Upper lobe of right lung (tissue), 1 donor: ENCODE measurements at regions not wholly inside any gene's neighbourhood (a gene's known extent, or its start where the extent isn't known, plus 50 kb on each side); places are given as distances from the start of the nearest gene placed in this dataset.

ENCODE experiments used
- ATAC-seq: fragments of 200-7000 bp; cut with Tn5 transposase; one replicate; pipeline ENCODE4 v1.9.1; 2020; ENCODE audit warnings: mild to moderate bottlenecking, moderate library complexity
- DNase-seq: peaks from one replicate; pipeline ENCODE4 v3.0.0-alpha.2; 2020
- H3K27ac ChIP-seq: fragments of 200-600 bp; one replicate; pipeline ENCODE4 v1.8.0; 2022
- H3K27me3 ChIP-seq: fragments of 200-600 bp; one replicate; pipeline ENCODE4 v1.8.0; 2022; ENCODE audit warnings: mild to moderate bottlenecking
- H3K36me3 ChIP-seq: fragments of 200-600 bp; one replicate; pipeline ENCODE4 v1.8.0; 2022
- H3K4me1 ChIP-seq: fragments of 200-600 bp; one replicate; pipeline ENCODE4 v1.8.0; 2022
- H3K4me3 ChIP-seq: fragments of 200-600 bp; one replicate; pipeline ENCODE4 v1.8.0; 2022; ENCODE audit warnings: mild to moderate bottlenecking
- H3K9me3 ChIP-seq: fragments of 200-600 bp; one replicate; pipeline ENCODE4 v1.8.0; 2022
- CTCF ChIP-seq: fragments of 200-600 bp; IDR thresholded peaks from one replicate; pipeline ENCODE4 v1.8.0; 2022; ENCODE audit warnings: antibody characterized with exemption
- intact Hi-C: fragments of 100-400 bp; cut with DNase I; formaldehyde crosslinking; loops from one replicate; pipeline ENCODE4 v1.11.0; 2022
- donor health status: DM: no; HTN: yes; CAD: no; lungs with severe emphysema.

GRCh38 chr2:236795861-236796219 is 226.2 kb downstream of the ACKR3 start:
- no peak for ATAC-seq
- intact Hi-C loops = no loop called here
- no peaks in the 10 kb centered on the region for H3K4me1 ChIP-seq
- H3K27ac ChIP-seq = no peak overlapping the region
- H3K36me3 ChIP-seq = no peaks in the 10 kb centered on the region
- no peak overlapping the region for H3K4me3 ChIP-seq
- DNase-seq = no peak
- H3K9me3 ChIP-seq = no peaks in the 10 kb centered on the region
- no peaks in the 10 kb centered on the region for H3K27me3 ChIP-seq
- TF ChIP-seq CTCF = no peak

- no peak for ATAC-seq
- intact Hi-C loops = no loop called here
- Histone ChIP-seq H3K27ac (no peak overlapping the region), H3K36me3 (no peaks in the 10 kb centered on the region), H3K27me3 (no peaks in the 10 kb centered on the region), H3K9me3 (no peaks in the 10 kb centered on the region), H3K4me1 (no peaks in the 10 kb centered on the region), H3K4me3 (no peak overlapping the region)
- no peak for DNase-seq
- no peak for TF ChIP-seq CTCF
Observed at GRCh38 chr2:236796236-236796635, 226.6 kb downstream of the ACKR3 start.

GRCh38 chr2:236797411-236797810 is 227.8 kb downstream of the ACKR3 start:
- ATAC-seq (no peak), DNase-seq (no peak)
- Histone ChIP-seq H3K27me3 (no peaks in the 10 kb centered on the region), H3K36me3 (no peaks in the 10 kb centered on the region), H3K4me1 (no peaks in the 10 kb centered on the region), H3K9me3 (no peaks in the 10 kb centered on the region), H3K4me3 (no peak overlapping the region), H3K27ac (no peak overlapping the region)
- intact Hi-C loops = no loop called here
- TF ChIP-seq CTCF = no peak

- Histone ChIP-seq H3K36me3 (no peaks in the 10 kb centered on the region), H3K27me3 (peaks cover 4% of the 10 kb centered on the region), H3K4me3 (no peak overlapping the region), H3K4me1 (no peaks in the 10 kb centered on the region), H3K9me3 (no peaks in the 10 kb centered on the region), H3K27ac (no peak overlapping the region)
- no peak for TF ChIP-seq CTCF
- no peak for ATAC-seq
- DNase-seq = no peak
- intact Hi-C loops = no loop called here
Observed at GRCh38 chr2:236798491-236798890, 228.9 kb downstream of the ACKR3 start.

- Histone ChIP-seq H3K27me3 (peaks cover 6% of the 10 kb centered on the region), H3K36me3 (no peaks in the 10 kb centered on the region), H3K9me3 (no peaks in the 10 kb centered on the region), H3K27ac (no peak overlapping the region), H3K4me3 (no peak overlapping the region), H3K4me1 (no peaks in the 10 kb centered on the region)
- ATAC-seq = no peak
- DNase-seq = no peak
- TF ChIP-seq CTCF = no peak
- intact Hi-C loops = no loop called here
Observed at GRCh38 chr2:236799391-236800026, 229.9 kb downstream of the ACKR3 start.

GRCh38 chr2:236802862-236803261 is 233.2 kb downstream of the ACKR3 start:
- H3K4me1 ChIP-seq = no peaks in the 10 kb centered on the region
- intact Hi-C loops = no loop called here
- ATAC-seq (no peak), DNase-seq (no peak)
- no peaks in the 10 kb centered on the region for H3K36me3 ChIP-seq
- H3K9me3 ChIP-seq = peaks cover 10% of the 10 kb centered on the region
- H3K27ac ChIP-seq = no peak overlapping the region
- no peak for TF ChIP-seq CTCF
- H3K4me3 ChIP-seq = no peak overlapping the region
- peaks cover 6% of the 10 kb centered on the region for H3K27me3 ChIP-seq
